Stimulated activated CD4-positive, alpha-beta T cell treated with anti-CD3 and anti-CD28 coated beads, Interleukin-12 subunit alpha, Interleukin-12 subunit beta, amount 100 ng/mL, for 4 hours (primary cell): ENCODE measurements at regions not wholly inside any gene's neighbourhood (a gene's known extent, or its start where the extent isn't known, plus 50 kb on each side); places are given as distances from the start of the nearest gene placed in this dataset.
"Not testable (repeated sequence)": the region's sequence is repeated elsewhere in the genome, so short reads cannot be mapped to it uniquely, and the experiment has no call there.

Experiments used
- DNase-seq: peaks from one replicate; pipeline ENCODE4 v3.0.0-alpha.2; 2020

- DNase-seq: no peak
Observed at GRCh38 chr1:20432341-20432740, 53.7 kb downstream of the CAMK2N1 start.

- no peak for DNase-seq
Observed at GRCh38 chr1:20431176-20431460, 54.9 kb downstream of the CAMK2N1 start.

GRCh38 chr1:20430355-20431175 is 55.4 kb downstream of the CAMK2N1 start:
- DNase-seq: peak; percentile 41

- DNase-seq: no peak
Observed at GRCh38 chr1:20429296-20429695, 56.7 kb downstream of the CAMK2N1 start.

GRCh38 chr1:20428841-20429240 is 57.2 kb downstream of the CAMK2N1 start:
- DNase-seq: no peak

- DNase-seq: no peak
Observed at GRCh38 chr1:20426923-20427322, 59.1 kb downstream of the CAMK2N1 start.

- no peak for DNase-seq
Observed at GRCh38 chr1:20426371-20426770, 59.6 kb downstream of the CAMK2N1 start.

GRCh38 chr1:20425622-20426021 is 60.4 kb downstream of the CAMK2N1 start:
- DNase-seq: no peak

GRCh38 chr1:20423169-20423795 is 62.7 kb downstream of the CAMK2N1 start:
- DNase-seq: no peak

GRCh38 chr1:20421441-20421840 is 64.6 kb downstream of the CAMK2N1 start:
- no peak for DNase-seq

GRCh38 chr1:20417581-20417980 is 68.4 kb downstream of the CAMK2N1 start:
- DNase-seq: no peak

- no peak for DNase-seq
Observed at GRCh38 chr1:20416706-20417105, 69.3 kb downstream of the CAMK2N1 start.

GRCh38 chr1:20413776-20414140 is 72.3 kb downstream of the CAMK2N1 start:
- no peak for DNase-seq

- DNase-seq: no peak
Observed at GRCh38 chr1:20413136-20413775, 72.8 kb downstream of the CAMK2N1 start.

GRCh38 chr1:20411196-20411980 is 74.6 kb downstream of the CAMK2N1 start:
- DNase-seq: no peak

GRCh38 chr1:20410503-20410902 is 75.5 kb downstream of the CAMK2N1 start:
- DNase-seq: no peak

GRCh38 chr1:20409971-20410370 is 76.0 kb downstream of the CAMK2N1 start:
- no peak for DNase-seq

- no peak for DNase-seq
Observed at GRCh38 chr1:20409012-20409411, 77.0 kb downstream of the CAMK2N1 start.

- DNase-seq: not testable (repeated sequence)
Observed at GRCh38 chr1:20408133-20408650, 77.8 kb downstream of the CAMK2N1 start.

- DNase-seq: no peak
Observed at GRCh38 chr1:20405893-20406604, 80.0 kb downstream of the CAMK2N1 start.

GRCh38 chr1:20405051-20405754 is 80.8 kb downstream of the CAMK2N1 start:
- no peak for DNase-seq
